ENCODE measurements at regions not wholly inside any gene's neighbourhood (a gene's known extent, or its start where the extent isn't known, plus 50 kb on each side); places are given as distances from the start of the nearest gene placed in this dataset.

DNA sequence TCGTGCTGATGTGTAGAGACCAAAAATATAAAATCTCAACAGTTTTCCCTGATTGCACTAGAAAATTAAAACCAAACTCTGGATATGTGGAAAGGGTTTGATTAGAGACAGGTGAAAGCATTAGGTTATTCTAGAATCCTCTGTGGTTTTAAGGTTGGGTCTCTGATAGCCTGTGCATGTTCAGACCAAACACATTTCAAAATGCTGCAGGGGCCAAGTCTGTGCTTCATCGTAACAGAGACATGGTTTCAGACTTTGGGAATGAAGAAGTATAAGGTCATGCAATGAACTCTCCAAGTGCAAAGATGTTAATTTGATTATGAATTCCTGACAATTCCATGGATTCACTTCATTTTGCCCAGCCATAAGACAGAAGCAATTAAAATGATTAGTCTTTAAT is 261.0 kb upstream of the KCNJ16 start:
- no peaks in the 10 kb centered on the region for H3K36me3 ChIP-seq
- H3K4me3 ChIP-seq = no peak overlapping the region
- H3K4me1 ChIP-seq = no peaks in the 10 kb centered on the region
- DNase-seq (no peak), ATAC-seq (no peak)
- H3K27me3 ChIP-seq (ENCODE audit: low read depth) = no peaks in the 10 kb centered on the region
- H3K9me3 ChIP-seq = no peaks in the 10 kb centered on the region
- intact Hi-C loops (cut with DNase I) = no loop called here
- no peak for TF ChIP-seq CTCF (IDR thresholded peaks at IDR 0.05)
- H3K27ac ChIP-seq = no peak overlapping the region

DNA sequence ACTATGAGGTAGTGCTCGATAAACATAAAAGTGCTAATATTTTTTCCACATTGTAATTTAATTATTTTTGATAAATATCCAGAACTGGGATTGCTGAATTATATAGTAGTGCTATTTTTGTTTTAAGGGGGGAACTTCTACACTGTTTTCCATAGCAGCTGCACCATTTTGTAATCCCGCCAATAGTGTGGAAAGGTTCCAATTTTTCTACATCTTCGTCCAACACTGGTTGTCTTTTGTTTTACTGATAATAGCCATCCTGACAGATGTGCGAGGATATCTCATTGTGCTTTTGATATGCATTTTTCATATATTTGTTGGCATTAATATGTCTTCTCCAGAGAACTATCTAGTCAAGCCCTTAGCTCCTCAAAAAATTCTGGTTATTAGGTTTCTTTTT is 259.6 kb upstream of the KCNJ16 start:
- DNase-seq = no peak
- H3K4me3 ChIP-seq = no peak overlapping the region
- no peaks in the 10 kb centered on the region for H3K9me3 ChIP-seq
- H3K36me3 ChIP-seq = no peaks in the 10 kb centered on the region
- no peaks in the 10 kb centered on the region for H3K4me1 ChIP-seq
- TF ChIP-seq CTCF (IDR thresholded peaks at IDR 0.05) = no peak
- intact Hi-C loops (cut with DNase I) = no loop called here
- no peak for ATAC-seq
- H3K27me3 ChIP-seq (ENCODE audit: low read depth) = no peaks in the 10 kb centered on the region
- no peak overlapping the region for H3K27ac ChIP-seq

DNA sequence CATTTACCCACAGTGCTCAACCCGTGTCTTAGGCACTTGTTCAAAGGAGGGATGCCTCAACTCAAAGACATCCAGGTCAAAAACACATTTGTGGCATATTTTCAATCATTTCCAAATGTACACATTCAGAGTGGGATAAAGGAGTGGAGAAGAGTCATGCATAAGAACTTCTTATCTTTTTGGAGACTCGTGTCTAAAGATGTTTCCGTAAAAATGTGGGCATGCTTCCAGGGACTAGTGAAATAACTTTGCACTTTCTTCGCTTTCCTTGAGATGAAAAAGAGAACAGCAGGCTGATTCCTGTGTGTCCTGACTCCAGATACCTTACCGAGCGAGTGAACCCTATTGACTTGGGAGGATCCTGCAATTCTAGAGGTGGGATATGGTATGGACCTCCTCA is 256.6 kb upstream of the KCNJ16 start:
- Histone ChIP-seq H3K4me3 (no peak overlapping the region), H3K27me3 (ENCODE audit: low read depth) (no peaks in the 10 kb centered on the region), H3K27ac (no peak overlapping the region), H3K4me1 (no peaks in the 10 kb centered on the region), H3K9me3 (no peaks in the 10 kb centered on the region), H3K36me3 (no peaks in the 10 kb centered on the region)
- ATAC-seq = no peak
- intact Hi-C loops (cut with DNase I) = no loop called here
- no peak for TF ChIP-seq CTCF (IDR thresholded peaks at IDR 0.05)
- no peak for DNase-seq

GRCh38 chr17:69819316-69820087 is 255.5 kb upstream of the KCNJ16 start:
- H3K27ac ChIP-seq = no peak overlapping the region
- intact Hi-C loops (cut with DNase I) = no loop called here

GRCh38 chr17:69820876-69821473 is 254.1 kb upstream of the KCNJ16 start:
- Histone ChIP-seq H3K9me3 (no peaks in the 10 kb centered on the region), H3K27me3 (ENCODE audit: low read depth) (no peaks in the 10 kb centered on the region), H3K4me1 (no peaks in the 10 kb centered on the region), H3K36me3 (no peaks in the 10 kb centered on the region), H3K27ac (no peak overlapping the region), H3K4me3 (no peak overlapping the region)
- TF ChIP-seq CTCF (IDR thresholded peaks at IDR 0.05) = no peak
- intact Hi-C loops (cut with DNase I) = no loop called here
- ATAC-seq (no peak), DNase-seq (no peak)

More at GRCh38 chr17:69819316-69820087, 255.5 kb upstream of the KCNJ16 start:
- DNase-seq (no peak), ATAC-seq (no peak)
- Histone ChIP-seq H3K4me1 (no peaks in the 10 kb centered on the region), H3K27me3 (ENCODE audit: low read depth) (no peaks in the 10 kb centered on the region), H3K9me3 (no peaks in the 10 kb centered on the region), H3K36me3 (no peaks in the 10 kb centered on the region), H3K4me3 (no peak overlapping the region)
- TF ChIP-seq CTCF (IDR thresholded peaks at IDR 0.05) = no peak

All from lower lobe of right lung (tissue), 2 donors.